Kasumi-1 (cell line): ENCODE measurements at regions not wholly inside any gene's neighbourhood (a gene's known extent, or its start where the extent isn't known, plus 50 kb on each side); places are given as distances from the start of the nearest gene placed in this dataset.

Experiments used
- DNase-seq, 2 experiments: peaks; one replicate each; lab custom pipeline; 2025; lab: John Stamatoyannopoulos, UW

DNA sequence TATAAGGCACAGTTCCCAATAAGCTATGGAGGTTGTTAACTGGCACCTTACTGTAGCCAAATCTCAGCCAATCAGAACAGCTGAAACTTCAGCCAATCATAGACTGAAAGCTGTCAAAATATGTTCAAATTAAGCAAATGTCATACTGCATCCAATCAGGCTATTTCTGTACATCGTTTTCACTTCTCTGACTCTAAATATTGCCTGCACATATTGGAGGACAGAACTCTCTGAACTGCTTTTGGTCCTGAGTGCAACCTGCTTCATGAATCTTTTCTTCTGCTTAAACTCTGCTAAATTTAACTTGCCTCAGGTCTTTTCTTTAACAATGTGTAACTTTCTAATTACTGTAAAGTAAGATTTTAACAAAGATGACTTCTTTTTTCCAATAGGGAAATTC, 1198.9 kb upstream of the PCDH7 start:
- no peak for DNase-seq

DNA sequence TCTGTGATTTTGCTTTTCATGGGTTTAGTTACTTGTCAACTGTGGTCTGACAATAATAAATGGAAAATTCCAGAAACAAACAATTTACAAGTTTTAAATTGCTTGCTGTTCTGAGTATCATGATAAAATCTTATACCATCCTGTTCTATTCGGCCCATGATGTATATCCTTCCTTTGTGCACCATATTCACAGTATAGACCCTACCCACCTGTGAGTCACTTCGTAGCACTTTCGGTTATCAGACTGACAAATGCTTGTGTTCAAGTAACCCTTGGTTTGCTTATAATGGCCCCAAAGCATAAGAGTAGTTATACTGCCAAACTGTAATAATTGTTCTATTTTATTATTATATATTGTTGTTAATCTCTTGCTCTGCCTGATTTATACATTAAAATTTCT, 1183.4 kb upstream of the PCDH7 start:
- DNase-seq, result no peak

DNA sequence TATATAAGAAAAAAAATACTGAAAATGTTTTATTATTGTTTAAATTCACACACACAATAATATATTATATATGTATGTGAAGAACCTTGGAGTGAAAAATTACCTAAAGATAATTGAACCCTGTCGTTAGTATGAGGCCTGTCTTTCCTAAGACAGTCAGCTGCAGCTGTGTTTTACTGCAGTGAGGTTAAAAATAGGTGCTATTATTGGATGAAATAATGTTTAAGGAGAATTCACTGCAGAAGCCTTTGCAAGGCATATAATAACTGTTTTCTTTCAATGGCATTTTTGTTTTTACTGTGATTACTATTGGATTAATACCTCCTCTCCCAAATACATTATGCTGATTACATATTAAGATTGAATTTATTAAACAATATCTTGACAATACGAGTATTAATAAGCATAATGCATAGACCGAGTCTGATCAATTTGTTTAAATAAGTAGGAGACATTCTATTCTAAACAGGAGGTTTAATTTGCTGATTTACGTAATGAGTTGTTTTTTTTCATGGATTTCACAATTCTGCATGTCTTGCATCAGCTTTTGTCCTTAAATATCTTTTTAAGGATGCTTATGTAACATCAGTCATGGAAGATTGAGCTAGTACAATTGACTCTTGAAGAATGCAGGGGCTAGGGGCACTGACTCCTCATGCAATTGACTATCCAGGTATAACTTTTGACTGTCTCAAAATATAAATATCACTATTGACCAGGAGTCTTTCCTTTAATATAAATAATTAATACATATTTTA, 1181.1 kb upstream of the PCDH7 start:
- no peak for DNase-seq

DNA sequence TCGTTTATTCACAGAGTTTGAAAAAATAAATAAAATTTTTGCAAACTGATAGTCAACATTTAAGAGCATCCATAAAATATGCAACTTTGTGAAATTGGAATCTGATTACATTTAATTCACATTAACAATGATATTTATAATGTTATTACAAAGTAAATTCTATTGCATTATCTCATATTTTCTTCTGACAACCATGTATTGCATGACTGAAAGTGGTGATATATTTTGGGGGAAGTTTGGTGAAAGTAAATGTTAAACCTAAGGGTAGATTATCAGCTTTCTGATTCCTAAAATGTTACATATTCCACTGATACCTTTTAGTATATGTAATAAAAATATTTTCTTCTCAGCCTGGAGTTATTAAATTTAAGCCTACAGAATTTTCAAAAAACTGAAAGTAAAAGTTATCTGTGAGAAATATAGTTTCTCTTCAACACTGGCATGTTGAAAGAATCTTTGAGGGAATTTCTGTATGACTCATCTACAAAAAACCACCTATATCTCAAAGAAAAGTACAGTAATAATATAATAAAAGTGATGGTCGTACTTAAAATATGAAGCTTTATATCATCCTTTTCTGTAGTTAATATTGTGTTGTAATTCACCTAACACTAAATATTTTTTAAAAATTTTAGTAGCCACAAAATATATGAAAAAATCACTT, 1179.6 kb upstream of the PCDH7 start:
- no peak for DNase-seq

DNA sequence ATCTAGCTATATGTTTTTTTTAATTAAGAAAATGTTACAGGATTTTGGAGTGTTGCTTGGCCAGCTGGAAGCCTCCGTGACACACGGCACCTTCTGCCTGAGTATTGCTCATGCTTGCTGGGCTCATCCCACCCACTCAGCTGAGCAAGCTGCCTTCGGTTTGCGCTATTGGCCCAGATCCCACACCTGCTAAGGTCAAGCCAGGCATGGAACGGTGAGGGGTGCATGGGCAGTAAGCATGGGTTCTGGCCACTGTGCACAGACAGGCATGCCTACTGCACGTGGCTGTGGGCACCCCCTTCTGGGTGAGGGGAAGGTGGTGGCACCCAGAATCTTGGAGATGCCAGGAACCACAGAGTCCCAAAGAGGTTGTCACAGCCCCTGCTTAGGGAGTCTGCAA, 1178.4 kb upstream of the PCDH7 start:
- DNase-seq, result no peak

DNA sequence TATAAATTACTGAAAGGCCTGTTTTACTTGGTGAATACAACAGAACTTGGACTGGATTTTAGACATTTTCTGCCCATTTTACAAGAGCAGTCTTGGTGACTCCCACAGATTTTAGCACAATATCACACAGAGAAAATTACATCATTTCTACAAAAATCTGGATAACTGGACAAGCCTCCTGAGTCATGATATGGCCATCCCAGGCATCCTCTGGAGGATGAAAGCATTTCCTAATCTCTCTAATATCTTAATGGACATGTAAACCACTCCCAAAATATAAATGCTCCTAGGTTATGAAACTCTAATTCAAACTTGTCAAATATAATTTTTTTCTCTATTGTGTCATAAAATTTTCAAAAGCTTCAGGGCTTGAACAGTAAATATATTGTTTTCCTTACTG, 1170.8 kb upstream of the PCDH7 start:
- DNase-seq, result no peak

DNA sequence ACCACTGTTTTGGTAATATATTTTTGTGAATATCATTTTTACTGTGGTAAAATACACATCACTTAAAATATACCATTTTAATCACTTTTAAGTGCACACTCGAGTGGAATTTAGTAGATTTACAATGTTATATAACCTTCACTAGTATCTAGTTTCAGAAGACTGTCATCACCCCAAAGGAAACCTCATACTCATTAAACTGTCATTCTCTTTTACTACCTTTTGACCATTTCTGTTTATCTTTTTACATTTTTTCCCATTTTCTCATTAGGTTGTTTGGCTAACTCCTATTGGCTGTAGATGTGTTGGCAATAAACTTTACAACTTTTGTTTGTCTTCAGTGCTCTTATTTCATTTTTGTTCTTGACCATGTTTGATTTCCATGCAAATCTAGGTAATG, 1168.3 kb upstream of the PCDH7 start:
- DNase-seq, result no peak

DNA sequence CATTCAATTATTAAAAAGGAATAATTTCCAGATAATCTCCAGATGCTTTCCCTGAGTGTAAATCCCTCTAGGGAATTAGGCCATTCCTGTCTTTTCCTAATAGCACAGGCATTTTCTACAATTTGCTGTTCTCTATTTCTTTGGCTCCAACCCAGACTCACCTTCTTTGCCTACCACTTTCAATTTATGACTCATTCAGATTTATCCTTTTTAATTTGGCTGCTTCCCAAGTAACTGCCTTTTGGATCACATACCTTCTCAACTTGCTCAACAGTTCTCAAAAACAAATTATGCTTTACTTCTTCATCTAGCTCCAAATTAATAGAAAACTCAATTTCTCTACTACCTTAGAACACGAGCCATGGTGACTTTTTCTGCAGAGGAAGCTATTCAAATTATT, 1166.3 kb upstream of the PCDH7 start:
- no peak for DNase-seq

DNA sequence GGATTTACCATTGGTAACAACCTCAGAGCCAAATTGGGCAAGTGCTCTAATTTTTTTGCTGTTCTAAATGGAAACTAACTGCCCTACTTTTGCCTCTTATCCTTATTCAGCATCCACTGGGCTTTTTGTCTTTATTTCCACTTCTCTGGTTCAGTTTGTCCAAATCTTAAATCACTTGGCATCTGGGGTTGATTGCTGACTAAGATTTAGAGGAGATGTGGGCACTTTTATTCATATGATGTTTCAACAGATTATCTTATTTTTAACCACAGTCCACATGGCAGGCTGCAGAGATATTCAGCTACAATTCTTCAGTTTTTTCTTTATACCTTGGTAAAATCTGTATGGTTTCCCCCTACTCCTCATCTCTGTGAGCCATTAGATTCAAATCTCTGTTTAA, 1161.4 kb upstream of the PCDH7 start:
- no peak for DNase-seq

DNA sequence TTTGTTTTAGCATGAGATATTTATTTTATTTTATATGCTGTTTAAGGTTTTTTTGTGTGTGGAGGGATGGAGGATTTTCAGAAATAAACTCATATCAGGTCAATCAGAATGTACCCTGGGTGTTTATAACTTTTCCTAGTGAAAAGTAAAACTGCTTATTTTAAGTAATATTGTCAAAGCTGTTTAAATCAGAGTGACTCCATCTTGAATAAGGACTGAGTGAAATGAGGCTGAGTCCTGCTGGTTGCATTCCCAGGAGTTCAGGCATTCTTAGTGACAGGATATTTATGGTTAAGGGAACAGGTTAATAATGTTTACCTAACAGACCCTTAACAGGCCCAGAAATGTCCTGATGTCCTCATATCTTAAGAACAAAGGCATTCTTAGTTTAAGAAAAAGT, 1160.9 kb upstream of the PCDH7 start:
- DNase-seq, result no peak

DNA sequence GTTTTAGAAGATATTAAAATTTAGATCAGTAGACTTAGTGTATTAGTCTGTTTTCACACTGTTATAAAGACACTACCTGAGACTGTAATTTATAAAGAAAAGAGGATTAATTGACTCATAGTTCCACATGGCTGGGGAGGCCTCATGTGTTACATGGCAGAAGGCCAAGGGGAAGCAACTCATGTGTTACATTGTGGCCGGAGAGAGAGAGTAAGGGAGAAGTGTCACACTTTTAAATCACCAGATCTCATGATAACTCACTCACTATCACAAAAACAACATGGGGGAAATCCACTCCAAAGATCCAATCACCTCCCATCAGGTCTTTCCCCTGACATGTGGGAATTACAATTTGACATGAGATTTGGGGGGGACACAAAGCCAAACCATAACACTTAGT, 1159.7 kb upstream of the PCDH7 start:
- peak; percentile 11 to 22 for DNase-seq

DNA sequence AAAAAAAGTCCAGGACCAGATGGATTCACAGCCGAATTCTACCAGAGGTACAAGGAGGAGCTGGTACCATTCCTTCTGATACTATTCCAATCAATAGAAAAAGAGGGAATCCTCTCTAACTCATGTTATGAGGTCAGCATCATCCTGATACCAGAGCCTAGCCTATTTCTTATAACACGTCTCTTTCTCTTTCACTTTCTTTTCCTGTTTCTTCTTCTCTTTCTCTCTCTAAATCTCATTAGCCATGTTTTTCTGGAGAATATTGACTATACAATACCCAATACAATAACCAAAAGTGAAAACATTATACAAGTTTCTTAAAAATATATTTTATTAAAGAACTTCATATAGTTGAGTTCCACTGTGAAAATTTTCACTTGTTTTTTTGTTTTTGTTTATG, 1154.9 kb upstream of the PCDH7 start:
- no peak for DNase-seq

DNA sequence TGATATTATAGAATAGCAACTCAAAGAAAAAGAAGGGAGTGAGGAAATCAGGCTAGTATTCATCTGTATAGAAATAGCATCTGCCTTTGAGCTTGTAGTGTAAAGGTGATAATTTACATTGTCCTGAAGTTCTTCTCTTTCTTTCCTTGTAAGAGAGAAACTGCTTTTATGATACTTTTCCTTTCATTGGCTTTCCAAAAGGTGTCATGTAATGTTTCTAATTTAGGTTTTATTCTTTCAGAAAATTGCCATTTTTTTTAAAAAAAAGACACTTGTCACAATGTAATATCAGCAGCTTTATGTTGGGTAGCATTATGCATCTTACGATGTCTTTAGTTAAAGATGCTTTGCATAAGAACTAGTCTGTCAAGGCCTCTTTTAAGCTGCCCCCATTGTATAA, 1153.8 kb upstream of the PCDH7 start:
- no peak for DNase-seq

DNA sequence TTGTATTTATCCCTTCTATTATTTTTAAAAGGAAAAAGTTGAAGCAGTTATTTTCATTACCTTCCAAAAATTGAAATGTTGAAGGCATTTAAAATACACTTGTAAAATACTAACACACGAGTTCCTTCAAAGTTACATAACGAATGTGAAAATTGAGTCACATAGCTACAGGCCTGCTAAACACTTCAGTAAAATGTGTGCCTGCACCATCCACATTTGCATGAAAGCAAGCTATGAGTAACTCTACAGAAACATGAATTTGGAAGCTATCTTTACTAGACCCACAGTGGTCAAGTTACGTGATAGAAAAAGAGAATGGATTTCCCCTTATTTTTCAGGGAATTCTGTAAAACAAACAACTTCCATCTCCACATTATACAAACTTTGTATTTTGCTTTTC, 1148.8 kb upstream of the PCDH7 start:
- DNase-seq, result no peak

DNA sequence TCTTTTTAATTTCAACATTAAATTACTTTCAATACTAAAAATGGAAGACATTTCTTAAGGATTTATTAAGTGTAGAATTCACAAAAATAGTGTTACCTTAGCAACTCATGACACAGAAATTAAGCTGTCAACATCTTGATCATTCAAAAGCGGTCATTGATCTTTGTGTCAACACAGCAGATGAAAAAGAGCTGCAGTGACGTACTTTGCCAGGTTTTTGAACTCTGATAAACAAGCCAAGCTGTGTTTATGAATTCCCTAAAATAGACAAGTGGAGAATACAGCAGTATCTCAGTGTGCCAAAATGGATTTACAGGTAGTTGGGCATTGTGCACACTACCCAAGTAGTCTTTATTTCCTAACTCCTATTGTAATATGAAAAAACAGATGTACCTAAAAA, 1141.8 kb upstream of the PCDH7 start:
- DNase-seq, result no peak

DNA sequence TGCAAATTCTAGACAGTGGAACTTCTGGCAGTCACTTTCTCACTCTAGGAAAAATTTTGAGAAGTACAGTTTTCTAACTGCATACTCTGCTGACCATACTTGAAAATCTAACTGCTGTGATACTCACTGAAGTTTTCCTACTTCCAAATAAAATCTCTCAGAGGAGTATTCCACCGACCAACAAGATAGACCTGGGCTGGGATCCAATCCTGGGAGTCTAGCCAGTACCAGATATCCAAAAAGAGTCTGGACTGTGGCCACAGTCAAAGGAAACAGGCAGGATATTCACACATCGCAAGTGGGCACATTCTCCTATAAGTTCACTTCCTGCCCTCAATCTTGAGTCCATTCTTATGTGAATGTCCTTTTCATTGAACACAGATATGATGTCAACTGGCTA, 1138.7 kb upstream of the PCDH7 start:
- DNase-seq, result no peak

DNA sequence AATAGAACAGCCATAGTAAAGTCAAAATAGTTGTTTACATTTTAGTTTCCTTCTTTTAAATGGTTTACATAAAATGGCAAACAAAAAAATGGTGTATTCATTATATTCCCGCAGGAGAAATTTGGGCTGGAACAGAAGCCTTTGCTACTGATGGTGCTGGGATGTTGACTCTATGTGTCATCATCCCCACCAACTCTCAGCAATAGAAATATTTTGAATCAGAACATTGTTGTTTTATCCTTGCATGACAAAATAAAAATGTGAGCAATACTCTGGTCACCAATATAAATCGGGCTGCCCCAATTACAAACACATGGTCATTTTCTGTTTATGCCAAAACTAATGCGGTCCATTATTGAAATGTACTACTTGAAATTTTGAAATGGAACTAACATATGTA, 1131.6 kb upstream of the PCDH7 start:
- no peak for DNase-seq

DNA sequence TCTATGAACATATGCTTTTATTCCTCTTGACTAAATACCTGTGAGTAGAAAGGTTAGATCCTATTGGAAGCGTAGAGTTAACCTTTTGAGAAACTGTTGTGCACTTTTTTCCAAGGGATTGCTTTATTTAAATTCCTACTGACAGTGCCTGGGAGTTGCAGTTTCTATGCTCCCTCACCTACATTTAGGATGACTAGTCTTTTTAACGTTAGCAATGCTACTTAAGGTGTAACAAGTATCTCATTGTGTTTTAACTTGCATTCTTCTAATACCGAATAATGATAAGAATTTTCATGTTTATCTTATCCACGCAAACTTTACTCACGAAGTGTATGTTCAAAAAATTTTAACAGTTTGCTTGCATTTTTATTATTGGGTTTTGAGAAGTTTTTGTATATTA, 1123.9 kb upstream of the PCDH7 start:
- no peak for DNase-seq

DNA sequence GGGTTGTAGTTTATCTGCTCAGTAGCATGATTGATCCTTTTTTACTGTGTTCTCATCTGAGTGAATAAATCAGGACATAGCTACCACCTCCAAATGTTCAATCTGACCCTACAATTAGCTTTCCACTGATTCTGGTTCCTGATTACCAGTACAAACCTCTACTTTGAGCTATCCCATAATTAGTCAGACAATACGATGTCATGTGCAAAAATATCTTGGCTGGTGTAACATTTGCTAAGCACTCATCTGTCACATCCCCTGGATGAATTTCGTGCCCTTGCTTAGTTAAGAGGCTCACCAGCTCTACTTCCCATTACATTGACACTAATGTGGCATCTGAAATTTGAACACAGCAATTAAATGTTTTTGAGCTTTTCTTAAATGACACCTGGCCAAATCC, 1101.0 kb upstream of the PCDH7 start:
- DNase-seq, result no peak

DNA sequence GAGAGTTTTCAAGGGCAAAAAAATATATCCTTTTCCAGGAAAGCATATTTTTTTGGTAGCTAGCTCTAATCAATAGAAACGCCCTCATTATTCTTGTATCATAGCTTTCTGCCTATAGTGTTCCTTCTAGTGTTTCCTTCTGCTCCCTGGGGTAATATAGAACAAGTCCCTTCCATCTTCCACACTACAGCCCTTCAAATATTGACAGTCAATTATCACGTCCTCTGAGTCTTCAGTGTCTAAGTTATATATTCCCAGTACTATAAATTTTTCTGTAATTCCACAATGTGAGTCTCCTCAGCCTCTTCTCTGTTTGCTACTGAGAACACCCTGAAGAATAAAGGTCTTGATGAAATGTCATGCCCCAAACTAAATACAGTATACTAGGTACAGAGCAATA, 1088.0 kb upstream of the PCDH7 start:
- DNase-seq, result no peak

DNA sequence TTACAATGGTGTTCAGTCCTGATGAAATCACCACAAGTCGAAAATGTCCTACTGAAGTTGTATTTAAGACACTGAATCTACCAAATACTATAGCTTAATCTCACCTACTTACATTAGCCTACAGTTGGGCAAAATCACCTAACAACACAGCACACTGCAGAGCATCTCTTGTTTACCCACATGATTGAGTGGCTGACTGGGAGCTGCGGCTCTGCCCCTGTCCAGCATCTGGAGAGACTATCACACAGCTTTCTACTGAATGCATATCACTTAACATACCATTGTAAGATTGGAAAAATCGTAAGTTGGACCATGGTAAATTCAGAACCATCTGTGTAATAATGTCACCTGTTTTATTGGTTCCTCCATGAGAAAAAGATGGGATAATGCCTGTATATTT, 1083.2 kb upstream of the PCDH7 start:
- no peak for DNase-seq

DNA sequence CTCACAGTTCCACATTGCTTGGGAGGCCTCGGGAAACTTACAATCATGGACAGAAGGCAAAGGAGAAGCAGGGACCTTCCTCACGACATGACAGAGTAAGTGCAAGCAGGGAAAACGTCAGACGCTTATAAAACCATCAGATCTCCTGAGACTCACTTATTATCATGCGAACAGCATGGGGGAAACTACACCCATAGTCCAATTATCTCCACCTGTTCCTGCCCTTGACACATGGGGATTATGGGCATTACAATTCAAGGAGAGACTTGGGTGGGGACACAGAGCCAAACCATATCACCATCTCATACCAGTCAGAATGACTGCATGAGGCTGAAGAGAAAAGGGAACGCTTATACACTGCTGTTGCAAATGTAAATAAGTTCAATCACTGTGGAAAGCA, 1066.9 kb upstream of the PCDH7 start:
- no peak for DNase-seq

DNA sequence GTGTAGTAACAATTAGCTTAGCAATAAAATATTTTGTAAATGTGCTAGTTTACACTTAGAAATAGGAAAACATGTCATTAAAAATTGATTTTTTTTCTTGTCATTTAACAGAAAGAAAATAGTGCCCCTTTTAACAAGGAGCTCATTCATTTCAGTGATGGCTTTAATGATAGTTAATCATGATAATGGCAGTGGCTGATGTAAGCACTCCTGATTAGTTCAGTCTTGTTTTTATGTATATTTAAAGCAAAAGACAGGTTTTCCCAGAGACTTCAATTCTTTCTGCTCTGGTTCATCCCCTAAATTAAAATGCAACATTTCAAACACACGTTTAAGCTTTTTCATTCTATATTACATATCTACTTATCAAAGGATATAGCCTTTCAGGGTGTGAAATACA, 1039.5 kb upstream of the PCDH7 start:
- DNase-seq, result no peak

DNA sequence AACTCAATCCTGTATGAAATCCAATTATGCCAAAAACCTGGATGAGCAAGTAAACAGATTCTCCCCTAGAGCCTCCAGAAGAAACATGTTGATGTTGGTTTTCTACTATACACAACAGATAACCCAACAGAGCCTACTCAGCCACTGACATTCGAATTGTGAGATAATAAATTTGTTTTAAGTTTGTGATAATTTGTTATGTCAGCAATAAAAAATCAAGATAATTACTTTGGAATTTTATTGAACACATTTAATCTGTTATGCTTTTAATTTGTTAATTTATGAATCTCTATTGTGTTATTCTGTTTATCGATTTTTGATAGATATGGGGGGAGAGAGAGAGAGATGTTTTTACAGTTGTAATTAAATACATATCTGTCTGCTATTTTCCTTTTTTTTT, 1016.1 kb upstream of the PCDH7 start:
- no peak for DNase-seq
